H1 (cell line): ENCODE measurements at regions not wholly inside any gene's neighbourhood (a gene's known extent, or its start where the extent isn't known, plus 50 kb on each side); places are given as distances from the start of the nearest gene placed in this dataset.

Source experiments
- CTCF ChIA-PET: fragments of 300-600 bp; sonication (Branson Sonifier 250); formaldehyde crosslinking; loops from one replicate; lab custom pipeline; 2021; ENCODE audit not compliant: partially characterized antibody; lab: Charles Lee
- POLR2A ChIA-PET: fragments of 300-600 bp; sonication (Branson Sonifier 250); formaldehyde crosslinking; loops from one replicate; lab custom pipeline; 2021; ENCODE audit warnings: inconsistent platforms; ENCODE audit not compliant: partially characterized antibody; lab: Charles Lee
- DNase-seq, 2 experiments: peaks; one replicate each; pipeline versions ENCODE4 v3.0.0 to v3.0.0-alpha.2; 2010 to 2022; ENCODE audit warnings: low spot score in 2 of 2, low read depth in 1 of 2, mixed read lengths in 1 of 2
- FAIRE-seq: peaks from 2 replicates; lab custom pipeline; 2011; peaks lifted over from hg19 to GRCh38; lab: Jason Lieb, UNC
- H2AFZ ChIP-seq: 2 replicates; pipeline ENCODE4 v1.8.1; 2012; ENCODE audit warnings: low read length, inconsistent platforms
- H2AK5ac ChIP-seq: 2 replicates; pipeline ENCODE4 v1.6.1; 2013; ENCODE audit warnings: low read depth, low read length
- H2BK120ac ChIP-seq: replicated peaks from 2 replicates; pipeline ENCODE3; 2013; ENCODE audit warnings: low read depth, low read length, inconsistent platforms
- H2BK12ac ChIP-seq: 2 replicates; pipeline ENCODE4 v1.6.1; 2013; ENCODE audit warnings: low read depth, low read length
- H2BK15ac ChIP-seq: 2 replicates; pipeline ENCODE4 v1.6.1; 2013; ENCODE audit warnings: low read length
- H2BK20ac ChIP-seq: 2 replicates; pipeline ENCODE4 v1.6.1; 2013; ENCODE audit warnings: low read length
- H2BK5ac ChIP-seq: 2 replicates; pipeline ENCODE4 v1.6.1; 2013; ENCODE audit warnings: low read depth, low read length
- H3K14ac ChIP-seq: 2 replicates; pipeline ENCODE4 v1.6.1; 2013; ENCODE audit warnings: inconsistent platforms; ENCODE audit not compliant: insufficient read length
- H3K18ac ChIP-seq: 2 replicates; pipeline ENCODE4 v1.6.1; 2013; ENCODE audit warnings: low read length; ENCODE audit errors: extremely low read depth
- H3K23ac ChIP-seq: 2 replicates; pipeline ENCODE4 v1.6.1; 2013; ENCODE audit warnings: inconsistent platforms; ENCODE audit not compliant: insufficient read length
- H3K23me2 ChIP-seq: 2 replicates; pipeline ENCODE4 v1.6.1; 2013; ENCODE audit warnings: low read depth, low read length
- H3K27ac ChIP-seq: 2 replicates; pipeline ENCODE4 v1.6.1; 2011; ENCODE audit warnings: low read depth, low read length, inconsistent platforms
- H3K27me3 ChIP-seq, 4 experiments: replicated peaks in 1 of 4; 1 replicate in 1 of 4; 2 replicates in 3 of 4; pipeline versions ENCODE4 v1.6.1 to v1.8.1; 2011 to 2013; ENCODE audit warnings: low read length in 3 of 4, mild to moderate bottlenecking in 3 of 4, inconsistent platforms in 2 of 4, mixed read lengths in 2 of 4, moderate library complexity in 1 of 4; ENCODE audit not compliant: control insufficient read depth in 3 of 4, insufficient read depth in 3 of 4; ENCODE audit errors: extremely low read depth in 1 of 4
- H3K36me3 ChIP-seq, 4 experiments: 2 replicates each; pipeline versions ENCODE4 v1.6.1 to v1.8.1; 2011 to 2013; ENCODE audit warnings: mild to moderate bottlenecking in 4 of 4, low read length in 3 of 4, moderate library complexity in 2 of 4, control low read depth in 1 of 4, inconsistent platforms in 1 of 4; ENCODE audit not compliant: insufficient read depth in 4 of 4, control insufficient read depth in 2 of 4
- H3K4ac ChIP-seq: replicated peaks from 2 replicates; pipeline ENCODE3; 2013; ENCODE audit warnings: low read length, low read depth, mixed read lengths, inconsistent platforms; ENCODE audit not compliant: insufficient read length
- H3K4me1 ChIP-seq, 4 experiments: replicated peaks in 1 of 4; 1 replicate in 1 of 4; 2 replicates in 3 of 4; pipeline versions ENCODE4 v1.6.1 to v1.8.1; 2011 to 2013; ENCODE audit warnings: low read length in 3 of 4, inconsistent platforms in 2 of 4, mixed read lengths in 1 of 4; ENCODE audit not compliant: insufficient read depth in 4 of 4, control insufficient read depth in 3 of 4
- H3K4me2 ChIP-seq, 2 experiments: 2 replicates each; pipeline versions ENCODE4 v1.6.1 to v1.8.1; 2011 to 2013; ENCODE audit warnings: low read depth in 2 of 2, low read length in 2 of 2, control low read depth in 1 of 2, inconsistent platforms in 1 of 2, mild to moderate bottlenecking in 1 of 2; ENCODE audit not compliant: insufficient read depth in 1 of 2
- H3K4me3 ChIP-seq, 4 experiments: fragments of 200-600, 300-600 bp in 1 of 4; sonication (generic), shearing (Covaris generic), sonication (Bioruptor Twin) in 1 of 4; 2 replicates each; pipeline versions ENCODE4 v1.5.1 to v1.8.1; 2011 to 2016; ENCODE audit warnings: low read length in 4 of 4, low read depth in 3 of 4, control low read depth in 2 of 4, inconsistent platforms in 2 of 4, mild to moderate bottlenecking in 2 of 4, mixed read lengths in 1 of 4, moderate library complexity in 1 of 4; ENCODE audit not compliant: insufficient read depth in 2 of 4; ENCODE audit errors: extremely low read depth in 1 of 4
- H3K56ac ChIP-seq: replicated peaks from 2 replicates; pipeline ENCODE3; 2013; ENCODE audit warnings: low read depth, mild to moderate bottlenecking, mixed read lengths, low read length, inconsistent platforms; ENCODE audit not compliant: insufficient read length
- H3K79me1 ChIP-seq: 2 replicates; pipeline ENCODE4 v1.6.1; 2013; ENCODE audit warnings: low read depth, low read length, control low read depth
- H3K79me2 ChIP-seq, 2 experiments: 2 replicates each; pipeline versions ENCODE4 v1.6.1 to v1.8.1; 2012 to 2013; ENCODE audit warnings: low read length in 2 of 2, mild to moderate bottlenecking in 2 of 2, inconsistent platforms in 1 of 2; ENCODE audit not compliant: insufficient read depth in 2 of 2, control insufficient read depth in 1 of 2
- H3K9ac ChIP-seq, 4 experiments: replicated peaks in 1 of 4; 1 replicate in 1 of 4; 2 replicates in 3 of 4; pipeline versions ENCODE4 v1.6.1 to v1.8.1; 2011 to 2013; ENCODE audit warnings: low read depth in 3 of 4, low read length in 3 of 4, control low read depth in 2 of 4, mild to moderate bottlenecking in 2 of 4, moderate library complexity in 2 of 4, inconsistent platforms in 1 of 4; ENCODE audit errors: extremely low read depth in 1 of 4
- H3K9me3 ChIP-seq, 2 experiments: 2 replicates each; pipeline versions ENCODE4 v1.6.1 to v1.8.1; 2012 to 2013; ENCODE audit warnings: mild to moderate bottlenecking in 2 of 2, moderate library complexity in 2 of 2, control low read depth in 1 of 2, inconsistent platforms in 1 of 2, low read depth in 1 of 2, low read length in 1 of 2, mixed read lengths in 1 of 2; ENCODE audit not compliant: insufficient read depth in 2 of 2
- H4K20me1 ChIP-seq, 2 experiments: replicated peaks in 1 of 2; 2 replicates each; pipeline versions ENCODE3 to v1.8.1; 2011 to 2013; ENCODE audit warnings: inconsistent platforms in 2 of 2, low read length in 2 of 2, mild to moderate bottlenecking in 1 of 2; ENCODE audit not compliant: insufficient read depth in 2 of 2, control insufficient read depth in 1 of 2
- H4K5ac ChIP-seq: 2 replicates; pipeline ENCODE4 v1.6.1; 2013; ENCODE audit warnings: low read length, low read depth, mixed read lengths, inconsistent platforms; ENCODE audit not compliant: insufficient read length
- H4K8ac ChIP-seq: 2 replicates; pipeline ENCODE4 v1.8.0; 2013; ENCODE audit warnings: mild to moderate bottlenecking, moderate library complexity, low read length, inconsistent platforms; ENCODE audit not compliant: insufficient read depth; ENCODE audit errors: extremely low read depth
- H4K91ac ChIP-seq: replicated peaks from 2 replicates; pipeline ENCODE3; 2013; ENCODE audit warnings: low read length, mixed read lengths, inconsistent platforms; ENCODE audit not compliant: insufficient read length
- CHD7 ChIP-seq: fragments of 300-600 bp; sonication (generic); IDR thresholded peaks from 2 replicates; pipeline ENCODE4 v1.7.1; 2012; ENCODE audit warnings: low read length, moderate library complexity, mild to moderate bottlenecking, inconsistent platforms; ENCODE audit not compliant: insufficient replicate concordance
- whole genome bisulfite sequencing, 2 experiments: shearing (Covaris generic) in 1 of 2; methylation state at CpG; one replicate each; pipeline versions ENCODE4 v1.1.6 to v1.1.7; 2013 to 2015; ENCODE audit warnings: low lambda C conversion rate in 2 of 2, mixed read lengths in 2 of 2, inconsistent platforms in 1 of 2, low coverage in 1 of 2, missing lambda C conversion rate in 1 of 2; ENCODE audit not compliant: insufficient replicate concordance in 2 of 2, insufficient coverage in 1 of 2, insufficient read length in 1 of 2; ENCODE audit errors: extremely low coverage in 1 of 2, missing lambda C conversion rate in 1 of 2; 5-methylcytosine and 5-hydroxymethylcytosine counted together

GRCh38 chr13:85615031-85615430, 184.2 kb downstream of the SLITRK6 start:
- FAIRE-seq, result no peak
- POLR2A ChIA-PET, result no interaction called here
- no peak overlapping the region for H3K9ac ChIP-seq
- TF ChIP-seq CHD7, result no peak

More at GRCh38 chr13:85615031-85615430, 184.2 kb downstream of the SLITRK6 start:
- Histone ChIP-seq H2BK5ac (no peak overlapping the region), H2AK5ac (no peak overlapping the region), H3K23me2 (no peaks in the 10 kb centered on the region), H3K9me3 (no peaks in the 10 kb centered on the region), H3K18ac (no peak overlapping the region), H3K4ac (no peak overlapping the region), H2BK15ac (no peak overlapping the region), H2BK120ac (no peak overlapping the region), H3K79me1 (no peaks in the 10 kb centered on the region), H4K8ac (no peak overlapping the region), H3K27me3 (no peaks in the 10 kb centered on the region), H4K20me1 (no peaks in the 10 kb centered on the region), H2BK20ac (no peak overlapping the region), H3K4me2 (no peak overlapping the region), H4K5ac (no peak overlapping the region), H3K4me3 (no peak overlapping the region), H3K27ac (no peak overlapping the region), H3K23ac (no peak overlapping the region), H3K79me2 (no peaks in the 10 kb centered on the region), H2AFZ (no peak overlapping the region), H3K14ac (no peak overlapping the region), H3K36me3 (no peaks in the 10 kb centered on the region), H3K4me1 (no peaks in the 10 kb centered on the region), H3K56ac (no peak overlapping the region), H2BK12ac (no peak overlapping the region), H4K91ac (no peak overlapping the region)
- WGBS, 2 experiments, result 97% methylated on average over 2 of the region's 2 CpGs; no CpG with 5 or more reads in 1 of the 2 experiments
- CTCF ChIA-PET, result no interaction called here
- no peak for DNase-seq
